ENCODE measurements at regions not wholly inside any gene's neighbourhood (a gene's known extent, or its start where the extent isn't known, plus 50 kb on each side); places are given as distances from the start of the nearest gene placed in this dataset.

- no peak for TF ChIP-seq CTCF (IDR thresholded peaks at IDR 0.05)
- TF ChIP-seq REST (IDR thresholded peaks at IDR 0.05; ENCODE audit: insufficient read depth in 1 of 2, low read depth in 2 of 2, low read length in 1 of 2), result no peak
- TF ChIP-seq TCF7L2 (IDR thresholded peaks at IDR 0.05; ENCODE audit: low read depth, low read length), result no peak
These were observed 105.4 kb upstream of the FAM110C start for GRCh38 chr2:151553-152334.
